ENCODE measurements at regions not wholly inside any gene's neighbourhood (a gene's known extent, or its start where the extent isn't known, plus 50 kb on each side); places are given as distances from the start of the nearest gene placed in this dataset.

GRCh38 chr5:171512397-171512796 is 93.0 kb downstream of the FGF18 start:
- TF ChIP-seq CTCF (IDR thresholded peaks at IDR 0.05; ENCODE audit: insufficient read depth, low read length, poor library complexity, severe bottlenecking) (no peak), EZH2phosphoT487 (conservative IDR thresholded peaks at IDR 0.05; ENCODE audit: low read length) (no peak)
